GM04504 (cell line): ENCODE measurements at regions not wholly inside any gene's neighbourhood (a gene's known extent, or its start where the extent isn't known, plus 50 kb on each side); places are given as distances from the start of the nearest gene placed in this dataset.
"Not testable (repeated sequence)": the region's sequence is repeated elsewhere in the genome, so short reads cannot be mapped to it uniquely, and the experiment has no call there.

Experiments
- DNase-seq: peaks from one replicate; pipeline ENCODE4 v3.0.0-alpha.2; 2012; ENCODE audit warnings: low read depth

DNA sequence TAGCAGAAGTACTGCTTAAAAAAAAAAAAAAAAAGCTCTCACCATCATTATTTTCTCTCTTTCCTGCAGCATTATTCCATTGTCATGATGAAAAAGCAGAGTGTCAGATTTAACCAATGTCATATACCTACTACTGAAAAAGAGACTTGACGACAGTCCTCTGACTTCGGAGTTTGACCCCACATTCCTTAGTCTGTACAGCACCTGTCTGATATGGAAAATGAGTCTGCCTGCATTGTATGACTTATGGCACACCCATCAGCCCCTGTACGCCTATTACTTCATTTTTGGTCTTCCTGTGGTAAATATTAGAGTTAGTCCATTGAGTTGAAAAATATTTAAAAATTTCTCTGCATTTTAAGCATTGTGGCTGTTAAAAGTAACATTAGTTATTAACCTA is 54.5 kb upstream of the NOX4 start:
- no peak for DNase-seq

- DNase-seq, result not testable (repeated sequence)
Measured at GRCh38 chr11:89555781-89556180, 64.6 kb upstream of the NOX4 start.

GRCh38 chr11:89556731-89557707 is 65.8 kb upstream of the NOX4 start:
- not testable (repeated sequence) for DNase-seq

GRCh38 chr11:89560598-89560997 is 69.4 kb upstream of the NOX4 start:
- DNase-seq, result not testable (repeated sequence)

GRCh38 chr11:89562731-89563130 is 71.6 kb upstream of the NOX4 start:
- DNase-seq, result not testable (repeated sequence)

- DNase-seq, result no peak
Measured at GRCh38 chr11:89566972-89567371, 75.8 kb upstream of the NOX4 start.

DNA sequence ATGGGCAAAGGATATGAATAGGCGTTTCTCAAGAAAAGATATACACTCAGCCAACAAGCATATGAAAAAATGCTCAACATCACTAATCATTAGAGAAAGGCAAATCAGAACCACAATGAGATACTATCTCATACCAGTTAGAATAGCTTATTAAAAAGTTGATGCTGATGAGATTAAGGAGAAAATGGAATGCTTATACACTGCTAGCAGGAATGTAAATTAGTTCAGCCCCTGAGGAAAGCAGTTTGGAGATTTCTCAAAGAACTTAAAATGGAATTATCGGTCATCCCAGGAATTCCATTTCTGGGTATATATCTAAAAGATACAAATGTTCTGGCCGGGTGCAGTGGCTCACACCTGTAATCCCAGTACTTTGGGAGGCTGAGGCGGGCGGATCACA is 78.2 kb upstream of the NOX4 start:
- not testable (repeated sequence) for DNase-seq

GRCh38 chr11:89571706-89572105 is 80.5 kb upstream of the NOX4 start:
- DNase-seq, result not testable (repeated sequence)

DNA sequence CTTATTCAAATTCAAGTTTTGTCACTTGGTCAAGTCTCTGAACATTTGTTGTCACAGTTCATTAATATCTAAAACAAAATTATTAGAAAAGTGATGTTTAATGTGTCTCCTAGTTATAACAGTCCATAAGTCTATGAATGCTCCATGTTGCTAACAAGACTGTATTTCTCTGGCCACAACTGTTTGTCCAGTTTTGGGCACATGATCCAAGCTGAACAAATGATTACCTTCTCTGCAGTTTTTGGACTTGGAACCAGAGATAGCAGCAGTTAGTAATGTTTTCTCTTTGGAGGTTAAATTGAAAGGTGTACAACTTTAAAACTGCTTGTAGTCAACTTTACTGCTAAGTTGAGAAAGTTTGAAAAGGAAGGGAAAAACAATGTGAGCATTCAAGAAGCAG is 84.7 kb upstream of the NOX4 start:
- DNase-seq, result not testable (repeated sequence)

GRCh38 chr11:89577428-89577827 is 86.3 kb upstream of the NOX4 start:
- DNase-seq, result not testable (repeated sequence)

GRCh38 chr11:89583580-89583979 is 92.4 kb upstream of the NOX4 start:
- DNase-seq, result no peak

DNA sequence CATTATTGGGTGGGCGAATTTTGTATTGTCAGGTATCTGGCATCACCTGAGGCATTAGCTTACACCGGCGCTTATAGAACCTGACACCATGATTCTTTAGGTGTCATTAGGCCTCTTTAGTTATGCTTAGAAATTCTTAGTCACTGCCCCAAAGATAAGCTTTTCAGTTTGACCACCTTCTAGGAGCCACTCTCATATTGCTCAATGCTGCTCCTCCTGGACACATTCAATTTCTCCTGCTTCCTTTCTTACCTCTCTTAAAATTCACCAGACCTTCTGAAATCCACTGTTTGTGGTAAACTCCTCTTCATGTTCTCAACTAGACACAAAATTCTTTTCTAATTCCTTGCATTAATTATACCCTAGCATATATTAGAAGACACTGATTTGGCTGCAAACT is 93.9 kb upstream of the NOX4 start:
- DNase-seq, result not testable (repeated sequence)

- not testable (repeated sequence) for DNase-seq
Measured at GRCh38 chr11:89585471-89585870, 94.3 kb upstream of the NOX4 start.

GRCh38 chr11:89589413-89589812 is 98.2 kb upstream of the NOX4 start:
- peak; percentile 18 for DNase-seq

DNA sequence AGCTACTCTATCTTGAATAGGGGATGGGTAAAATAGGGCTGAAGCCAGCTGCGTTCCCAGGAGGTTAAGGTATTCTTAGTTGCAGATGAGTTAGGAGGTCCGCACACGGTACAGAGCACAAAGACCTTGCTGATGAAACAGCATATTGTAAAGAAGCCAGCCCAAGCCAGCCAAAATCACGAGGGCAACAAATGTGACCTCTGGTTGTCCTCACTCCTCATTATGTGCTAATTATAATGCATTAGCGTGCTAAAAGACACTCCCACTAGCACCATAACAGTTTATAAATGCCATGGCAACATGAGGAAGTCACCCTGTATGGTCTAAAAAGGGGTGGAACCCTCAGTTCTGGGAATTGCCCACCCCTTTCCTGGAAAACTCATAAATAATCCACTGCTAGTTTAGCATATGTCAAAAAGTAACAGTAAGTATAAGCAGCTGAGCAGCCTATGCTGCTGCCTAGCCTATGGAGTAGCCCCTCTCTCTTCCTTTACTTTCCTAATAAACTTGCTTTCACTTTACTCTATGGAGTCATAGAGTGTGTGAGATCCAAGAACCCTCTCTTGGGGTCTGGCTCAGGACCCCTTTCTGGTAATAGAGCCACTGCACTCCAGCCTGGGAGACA is 98.9 kb upstream of the NOX4 start:
- peak; percentile 32 for DNase-seq

- DNase-seq, result peak; percentile 22
Measured at GRCh38 chr11:89601263-89601662, 108.8 kb upstream of the TRIM77 start.

GRCh38 chr11:89604281-89604680 is 105.8 kb upstream of the TRIM77 start:
- DNase-seq, result no peak

DNA sequence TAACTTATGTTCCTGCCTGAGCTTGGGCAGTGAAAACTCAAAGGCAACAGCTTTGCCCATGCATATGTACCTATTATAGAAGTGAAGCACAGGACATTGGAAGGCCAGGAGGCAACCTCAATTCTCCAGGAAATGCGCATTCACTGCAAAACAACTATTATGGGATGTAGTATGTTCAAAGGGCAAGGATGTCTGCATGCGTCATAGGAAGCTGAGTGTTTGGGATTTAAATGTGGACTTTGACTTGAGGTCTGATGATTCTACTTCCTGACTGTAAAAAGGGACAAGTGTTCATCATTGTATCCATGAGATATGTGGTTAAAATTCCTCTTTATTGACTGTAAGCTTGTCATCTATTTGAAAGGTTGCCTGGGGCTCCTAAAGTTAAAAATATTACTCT is 103.3 kb upstream of the TRIM77 start:
- peak; percentile 29 for DNase-seq

GRCh38 chr11:89607497-89607896 is 102.6 kb upstream of the TRIM77 start:
- DNase-seq, result not testable (repeated sequence)

GRCh38 chr11:89608234-89608966 is 101.7 kb upstream of the TRIM77 start:
- DNase-seq, result no peak

GRCh38 chr11:89612096-89612495 is 98.0 kb upstream of the TRIM77 start:
- no peak for DNase-seq

DNA sequence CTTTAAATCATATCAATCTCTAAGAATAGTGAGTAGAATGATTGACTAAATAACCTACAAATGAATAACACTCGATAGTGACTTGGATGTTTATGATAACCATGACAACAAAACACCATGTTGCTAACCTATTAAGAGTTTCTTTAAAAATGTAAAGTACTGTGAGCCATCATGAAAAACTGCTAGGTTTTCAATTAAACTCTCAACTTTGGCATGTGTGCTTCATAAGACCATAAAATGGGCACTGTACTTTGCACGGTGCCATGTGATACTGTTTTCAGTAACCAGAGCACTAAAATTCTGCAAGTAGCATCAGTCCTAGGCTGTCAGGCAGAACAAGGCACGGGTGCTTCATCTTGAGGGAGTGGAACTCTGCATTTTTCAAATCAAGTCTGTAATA is 96.2 kb upstream of the TRIM77 start:
- no peak for DNase-seq
